Stimulated activated CD4-positive, alpha-beta T cell treated with anti-CD3 and anti-CD28 coated beads, Interleukin-1b, Interleukin-23, amount 100 ng/mL, for 1 hour (primary cell): ENCODE measurements at regions not wholly inside any gene's neighbourhood (a gene's known extent, or its start where the extent isn't known, plus 50 kb on each side); places are given as distances from the start of the nearest gene placed in this dataset.

Experiments used
- DNase-seq, 2 donors: peaks; one replicate each; pipeline ENCODE4 v3.0.0-alpha.2; 2020; ENCODE audit warnings: low read depth in 2 of 2

DNA sequence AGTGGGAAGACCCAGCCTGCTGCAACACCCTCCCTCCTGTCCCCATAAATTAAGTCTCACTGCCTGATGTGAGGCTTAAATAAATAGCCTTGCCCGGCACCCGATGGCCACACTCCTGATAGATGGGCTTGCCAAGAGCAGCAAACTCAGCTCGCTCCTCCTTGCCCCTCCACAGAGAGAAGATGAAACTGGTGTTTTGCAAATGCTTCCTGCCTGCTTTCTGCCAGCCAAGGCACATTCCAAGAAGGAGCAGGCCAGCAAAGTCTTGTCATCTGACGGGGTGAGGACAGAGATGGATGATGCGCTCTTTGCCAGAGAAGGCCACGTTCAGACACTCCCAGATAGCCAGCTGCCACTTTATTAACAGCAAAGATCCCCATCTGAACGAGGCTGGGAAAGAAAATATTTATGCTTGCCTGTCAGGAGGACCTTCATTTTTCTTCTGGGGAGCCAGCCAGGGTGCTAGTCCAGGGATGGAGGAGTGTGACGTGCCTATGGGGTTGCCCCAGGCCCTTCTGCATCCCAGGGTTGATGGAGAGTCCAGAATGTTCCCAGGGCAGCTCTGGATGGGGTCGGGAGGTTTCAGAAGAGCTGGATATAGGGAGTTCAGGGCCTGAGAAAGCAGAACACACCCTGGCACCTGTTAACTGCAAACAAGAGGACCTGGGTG, 265.4 kb downstream of the FOXD2 start:
- DNase-seq = no peak

DNA sequence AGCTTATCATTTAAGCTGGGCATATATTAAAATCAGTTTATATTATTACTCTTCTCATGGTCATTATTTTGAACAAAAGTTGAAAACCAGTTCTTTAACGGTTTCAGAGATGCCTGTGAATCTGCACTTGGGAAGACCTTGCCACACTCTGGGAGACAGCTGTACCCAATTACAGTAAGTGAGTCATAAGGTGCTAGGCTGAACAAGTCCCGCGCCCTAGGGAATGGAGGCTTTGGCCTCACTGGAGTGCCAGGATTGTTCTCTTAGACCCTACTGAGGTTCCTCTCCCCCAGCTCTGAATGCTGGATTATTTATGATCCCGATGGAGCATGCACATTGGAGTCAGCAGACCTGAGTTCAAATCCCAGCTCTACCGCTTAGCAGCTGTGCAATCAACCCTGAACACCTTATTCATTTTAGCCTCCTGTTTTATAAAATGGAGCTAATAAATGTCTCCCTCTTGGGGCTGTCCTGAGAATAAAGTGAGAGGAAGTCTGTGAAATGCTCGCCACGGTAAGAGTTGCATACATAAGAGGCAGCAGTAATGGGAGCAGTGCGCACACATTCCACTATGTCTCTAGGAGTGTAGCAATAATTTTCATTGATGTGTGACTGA, 266.2 kb downstream of the FOXD2 start:
- no peak for DNase-seq

DNA sequence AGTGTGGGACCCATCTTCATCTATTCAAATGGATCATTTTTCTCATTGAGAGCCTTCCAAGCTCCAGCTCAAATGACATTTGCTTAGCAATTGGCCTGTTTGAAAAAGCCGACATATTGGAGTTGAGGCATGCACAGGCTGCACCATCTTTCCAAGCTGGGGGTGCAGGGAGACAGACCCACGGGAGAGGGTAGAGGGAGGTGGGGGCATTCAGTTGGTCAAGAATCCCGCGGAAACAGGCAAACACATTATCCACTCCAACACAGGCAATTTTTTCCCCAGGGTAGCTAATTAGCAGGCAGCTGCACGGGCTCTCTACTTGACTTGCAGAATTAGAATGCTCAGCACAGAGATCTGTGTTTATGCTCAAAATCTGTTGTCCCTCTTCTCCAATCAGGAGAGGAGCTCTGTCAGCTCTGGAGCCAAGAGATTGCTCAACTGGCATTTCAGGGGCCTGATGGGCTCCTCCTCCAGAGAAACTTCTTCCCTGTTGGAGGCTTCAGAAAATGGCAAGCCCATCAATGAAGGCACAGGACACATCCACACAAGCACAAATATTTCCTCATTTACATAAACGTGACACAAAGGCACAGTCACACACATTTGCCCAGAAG, 267.8 kb downstream of the FOXD2 start:
- DNase-seq = no peak

DNA sequence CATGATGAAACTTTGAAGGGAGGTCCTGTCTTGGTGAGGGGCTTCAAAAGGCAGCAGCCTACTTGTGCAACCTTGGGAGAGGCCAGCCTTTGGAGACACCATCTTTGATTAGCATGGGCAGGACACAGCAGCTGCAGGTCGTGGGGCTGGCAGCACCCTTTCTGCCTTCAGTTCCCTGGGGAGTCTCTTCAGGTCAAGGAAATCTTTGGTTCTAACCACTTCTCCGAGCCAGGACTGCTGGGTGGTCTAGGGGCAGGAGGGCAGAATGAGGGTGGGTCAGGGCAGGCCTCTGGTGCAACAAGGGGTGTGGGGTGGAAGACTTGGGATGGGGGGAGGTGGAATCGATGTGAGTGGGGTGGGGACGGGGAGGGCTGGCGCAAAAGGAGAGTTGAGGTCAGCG, 269.7 kb downstream of the FOXD2 start:
- no peak for DNase-seq

DNA sequence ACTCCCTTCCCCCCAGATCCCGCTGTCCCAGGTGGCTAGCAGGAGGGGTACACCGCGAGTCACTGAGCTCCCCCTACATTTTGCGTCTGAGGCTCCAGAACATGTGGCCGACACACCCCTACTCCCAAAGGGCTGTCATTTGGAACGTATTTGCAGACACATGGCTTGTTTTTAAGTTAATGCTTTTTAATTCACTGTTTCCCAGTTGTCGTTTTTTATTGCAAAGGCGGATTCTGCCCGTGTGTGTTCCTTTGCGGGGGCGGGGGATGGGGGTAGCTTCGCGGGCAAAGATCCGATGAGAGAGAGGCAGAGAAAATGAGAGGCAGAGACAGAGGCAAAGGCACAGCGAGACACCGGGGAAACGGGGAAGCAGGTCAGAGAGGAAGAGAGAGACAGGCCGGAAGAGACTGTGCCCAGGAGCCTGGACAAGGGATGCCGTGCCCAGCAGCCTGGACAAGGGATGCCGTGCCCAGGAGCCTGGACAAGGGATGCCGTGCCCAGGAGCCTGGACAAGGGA, 270.2 kb downstream of the FOXD2 start:
- no peak for DNase-seq

DNA sequence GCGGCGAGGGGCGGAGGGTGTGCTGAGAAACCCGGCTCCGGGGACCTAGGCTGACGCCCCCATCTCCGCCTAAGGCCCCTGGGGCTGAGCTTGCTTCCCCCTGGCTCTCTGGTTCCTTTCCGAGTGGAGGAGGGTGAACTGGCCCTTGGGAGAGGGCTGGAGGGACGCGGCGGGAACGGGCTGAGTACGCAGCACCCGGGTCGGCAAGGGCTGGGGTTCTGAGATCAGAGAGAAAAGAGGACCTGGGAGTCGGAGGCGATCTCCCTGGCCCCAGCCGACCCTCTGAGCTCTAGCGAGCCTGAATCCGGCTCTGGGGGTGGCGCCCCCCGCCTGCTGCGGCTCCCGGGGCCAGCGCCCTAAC, 270.8 kb downstream of the FOXD2 start:
- no peak for DNase-seq

DNA sequence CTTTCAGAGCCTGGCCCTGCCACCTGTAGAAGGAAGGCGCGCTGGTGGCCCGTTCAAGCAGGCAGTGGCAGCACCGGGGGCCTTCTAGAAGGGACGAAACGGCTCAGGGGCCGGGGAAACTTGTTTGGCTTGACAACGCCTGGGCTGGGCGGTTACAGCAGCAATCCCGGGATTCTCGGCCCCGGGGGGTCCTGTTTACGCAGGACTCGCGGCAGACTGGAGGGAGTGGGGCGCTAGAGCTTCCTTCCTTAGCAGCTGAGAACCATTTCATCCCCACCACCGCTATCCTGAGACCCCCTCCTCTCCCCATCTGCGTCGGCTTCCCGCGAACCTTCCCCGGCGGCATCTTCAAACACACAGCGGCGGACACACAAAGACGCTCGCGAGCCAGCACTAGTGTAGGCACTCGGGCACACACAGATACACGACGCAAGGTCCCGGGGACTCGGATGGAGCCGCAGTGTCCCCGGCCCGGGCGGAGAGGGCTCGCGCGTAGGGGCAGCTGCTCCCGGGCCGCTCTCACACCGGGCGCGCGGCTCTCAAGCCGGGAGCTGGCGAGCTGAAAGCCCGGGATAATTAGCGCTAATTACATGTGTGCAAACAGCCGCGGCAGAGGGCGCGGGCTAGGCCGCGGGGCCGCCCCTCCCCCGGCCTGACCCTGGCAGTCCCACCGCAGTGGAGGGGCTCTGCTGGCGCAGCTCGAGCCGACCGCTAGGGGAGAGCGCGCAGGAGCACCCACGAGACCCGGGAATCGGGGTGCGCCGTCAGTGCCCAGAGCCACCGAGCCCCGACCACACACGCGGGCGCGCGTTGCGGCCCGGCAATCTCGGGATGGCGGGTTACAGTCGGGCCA, 271.4 kb downstream of the FOXD2 start:
- DNase-seq = no peak

DNA sequence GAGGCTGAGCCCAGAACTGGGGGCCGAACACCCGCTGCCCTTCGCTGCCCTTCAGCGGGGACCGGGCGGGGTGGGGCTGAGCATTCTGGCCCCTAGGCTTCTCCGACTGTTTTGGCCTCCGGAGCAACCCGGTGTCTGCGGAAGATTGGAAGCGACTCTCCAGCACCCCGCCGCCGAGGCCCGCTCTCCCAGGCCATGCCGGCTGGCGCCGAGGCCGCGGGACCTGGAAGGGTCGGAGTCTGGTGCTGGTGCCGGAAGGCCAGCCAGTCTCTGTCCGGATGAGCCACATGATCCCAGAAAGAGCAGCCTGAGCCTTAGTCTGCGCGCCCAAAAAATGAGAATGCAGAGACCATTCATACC, 272.0 kb downstream of the FOXD2 start:
- DNase-seq = no peak

DNA sequence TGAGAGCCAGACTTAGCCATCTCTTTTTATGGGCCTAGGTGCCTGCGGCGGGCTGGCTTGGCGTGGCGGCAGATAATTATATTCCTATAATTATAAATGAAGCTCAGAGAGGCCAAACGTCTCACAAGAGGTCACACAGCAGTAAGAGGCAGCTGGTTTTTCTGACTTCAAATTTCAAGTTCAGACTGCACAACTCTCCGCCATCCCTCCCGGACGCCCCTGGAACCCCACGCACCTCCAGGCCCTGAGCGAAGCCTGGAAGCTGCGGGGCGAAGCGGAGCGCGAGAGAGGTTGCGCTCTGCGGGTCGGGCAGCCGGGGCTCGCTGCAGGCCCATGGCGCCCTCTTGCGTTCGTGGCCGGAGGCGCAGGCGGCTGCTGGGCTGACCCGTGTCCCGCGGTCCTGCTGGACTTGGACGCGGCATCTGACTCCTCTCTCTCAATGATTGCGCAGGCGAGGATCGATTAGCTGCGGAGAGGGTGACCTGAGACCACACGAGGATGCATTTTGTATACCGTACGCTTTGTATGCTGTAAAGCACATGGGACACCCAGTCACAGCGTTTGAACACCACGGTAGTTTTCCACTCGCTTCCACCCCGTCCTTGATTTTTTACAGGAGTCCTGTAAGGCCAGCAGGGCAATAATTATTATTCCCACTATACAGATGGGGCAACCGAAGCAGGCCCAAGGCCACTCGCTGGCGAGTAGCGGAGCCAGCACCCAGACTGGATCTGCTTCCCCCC, 272.7 kb downstream of the FOXD2 start:
- peak in 1 of 2 donors; percentile 49 for DNase-seq
